Mesendoderm (in vitro differentiated cells): ENCODE measurements at regions not wholly inside any gene's neighbourhood (a gene's known extent, or its start where the extent isn't known, plus 50 kb on each side); places are given as distances from the start of the nearest gene placed in this dataset.

Experiments used
- DNase-seq: peaks from one replicate; pipeline ENCODE4 v3.0.0; 2013
- H2AK5ac ChIP-seq: 2 replicates; pipeline ENCODE4 v1.6.1; 2013; ENCODE audit warnings: low read length, inconsistent platforms
- H2BK120ac ChIP-seq: 2 replicates; pipeline ENCODE4 v1.6.1; 2013; ENCODE audit warnings: low read depth, mild to moderate bottlenecking, low read length, moderate library complexity, mixed read lengths
- H2BK15ac ChIP-seq: replicated peaks from 2 replicates; pipeline ENCODE4 v1.6.1; 2013; ENCODE audit warnings: low read depth, mild to moderate bottlenecking, moderate library complexity
- H2BK5ac ChIP-seq: 2 replicates; pipeline ENCODE4 v1.6.1; 2013; ENCODE audit warnings: low read length, inconsistent platforms
- H3K18ac ChIP-seq: 2 replicates; pipeline ENCODE4 v1.6.1; 2013; ENCODE audit warnings: mild to moderate bottlenecking, low read length, mixed read lengths
- H3K23ac ChIP-seq: one replicate; pipeline ENCODE4 v1.6.1; 2013; ENCODE audit warnings: low read length
- H3K27ac ChIP-seq: 2 replicates; pipeline ENCODE4 v1.5.1; 2013; ENCODE audit warnings: low read depth, mild to moderate bottlenecking, inconsistent platforms, low read length, moderate library complexity
- H3K27me3 ChIP-seq: 2 replicates; pipeline ENCODE4 v1.6.1; 2013; ENCODE audit warnings: low read length, control low read depth, mild to moderate bottlenecking, inconsistent platforms; ENCODE audit not compliant: insufficient read depth, poor library complexity
- H3K36me3 ChIP-seq: 2 replicates; pipeline ENCODE4 v1.6.1; 2013; ENCODE audit warnings: low read length, inconsistent platforms; ENCODE audit not compliant: control insufficient read depth, insufficient read depth
- H3K4ac ChIP-seq: one replicate; pipeline ENCODE4 v1.6.1; 2013; ENCODE audit warnings: low read depth, mild to moderate bottlenecking, low read length, moderate library complexity
- H3K4me1 ChIP-seq: 2 replicates; pipeline ENCODE4 v1.6.1; 2013; ENCODE audit warnings: low read depth, low read length, inconsistent platforms; ENCODE audit not compliant: control insufficient read depth
- H3K4me2 ChIP-seq: 2 replicates; pipeline ENCODE4 v1.6.1; 2013; ENCODE audit warnings: low read length
- H3K4me3 ChIP-seq: 2 replicates; pipeline ENCODE4 v1.5.1; 2013; ENCODE audit warnings: mild to moderate bottlenecking, low read length
- H3K56ac ChIP-seq: one replicate; pipeline ENCODE4 v1.6.1; 2013; ENCODE audit warnings: low read length
- H3K79me1 ChIP-seq: 2 replicates; pipeline ENCODE4 v1.6.1; 2013; ENCODE audit warnings: low read length, inconsistent platforms
- H3K79me2 ChIP-seq: 2 replicates; pipeline ENCODE4 v1.6.1; 2013; ENCODE audit warnings: mild to moderate bottlenecking, low read length; ENCODE audit not compliant: control insufficient read depth, insufficient read depth
- H3K9ac ChIP-seq: 2 replicates; pipeline ENCODE4 v1.6.1; 2013; ENCODE audit warnings: low read length, inconsistent platforms
- H4K5ac ChIP-seq: one replicate; pipeline ENCODE4 v1.6.1; 2013; ENCODE audit warnings: low read length
- H4K8ac ChIP-seq: one replicate; pipeline ENCODE4 v1.6.1; 2013; ENCODE audit warnings: low read depth, mild to moderate bottlenecking, control low read depth, low read length, moderate library complexity
- WGBS: extraction: QIAGEN DNeasy Blood & Tissue Kit; methylation state at CpG from one replicate; pipeline ENCODE4 v1.1.7; 2013; ENCODE audit warnings: low lambda C conversion rate, missing lambda C conversion rate; ENCODE audit not compliant: insufficient coverage; ENCODE audit errors: extremely low coverage; 5-methylcytosine and 5-hydroxymethylcytosine counted together

- no peak overlapping the region for H3K56ac ChIP-seq
- no peak overlapping the region for H2BK5ac ChIP-seq
- no peak overlapping the region for H3K27ac ChIP-seq
- no peaks in the 10 kb centered on the region for H3K79me1 ChIP-seq
- H3K4me2 ChIP-seq: no peak overlapping the region
- H3K27me3 ChIP-seq: no peaks in the 10 kb centered on the region
- no peaks in the 10 kb centered on the region for H3K79me2 ChIP-seq
- no peak overlapping the region for H3K4ac ChIP-seq
- H3K23ac ChIP-seq: no peak overlapping the region
- H3K4me1 ChIP-seq: no peaks in the 10 kb centered on the region
- H2BK120ac ChIP-seq: no peak overlapping the region
- no peak overlapping the region for H3K4me3 ChIP-seq
- no peak overlapping the region for H3K18ac ChIP-seq
- no peaks in the 10 kb centered on the region for H3K36me3 ChIP-seq
- H4K5ac ChIP-seq: no peak overlapping the region
- no peak overlapping the region for H3K9ac ChIP-seq
- no peak overlapping the region for H4K8ac ChIP-seq
- no peak overlapping the region for H2AK5ac ChIP-seq
- no peak for DNase-seq
- H2BK15ac ChIP-seq: no peak overlapping the region
Observed at GRCh38 chr2:193467276-193467987, 1272.7 kb upstream of the TMEFF2 start.

- no peaks in the 10 kb centered on the region for H3K79me1 ChIP-seq
Observed at GRCh38 chr2:193463011-193463410, 1268.3 kb upstream of the TMEFF2 start.

GRCh38 chr2:193462411-193462810 is 1267.7 kb upstream of the TMEFF2 start:
- H3K79me1 ChIP-seq: no peaks in the 10 kb centered on the region
- H3K27ac ChIP-seq: no peak overlapping the region
- H3K27me3 ChIP-seq: no peaks in the 10 kb centered on the region
- no peak overlapping the region for H3K4ac ChIP-seq
- no CpG with 5 or more reads among the region's 2 CpGs for WGBS
- H3K18ac ChIP-seq: no peak overlapping the region
- no peak overlapping the region for H3K56ac ChIP-seq
- H3K4me2 ChIP-seq: no peak overlapping the region
- no peak overlapping the region for H4K8ac ChIP-seq
- no peak overlapping the region for H2BK15ac ChIP-seq
- no peak overlapping the region for H3K23ac ChIP-seq
- H3K9ac ChIP-seq: no peak overlapping the region
- H4K5ac ChIP-seq: no peak overlapping the region
- H2BK5ac ChIP-seq: no peak overlapping the region
- no peak overlapping the region for H2AK5ac ChIP-seq
- no peak overlapping the region for H3K4me3 ChIP-seq
- H3K36me3 ChIP-seq: no peaks in the 10 kb centered on the region
- no peaks in the 10 kb centered on the region for H3K4me1 ChIP-seq
- DNase-seq: no peak
- no peaks in the 10 kb centered on the region for H3K79me2 ChIP-seq
- H2BK120ac ChIP-seq: no peak overlapping the region

More at GRCh38 chr2:193463011-193463410, 1268.3 kb upstream of the TMEFF2 start:
- H3K4me2 ChIP-seq: no peak overlapping the region
- no peak overlapping the region for H2BK120ac ChIP-seq
- no peaks in the 10 kb centered on the region for H3K36me3 ChIP-seq
- no CpG with 5 or more reads among the region's 3 CpGs for WGBS
- no peak overlapping the region for H3K18ac ChIP-seq
- H3K9ac ChIP-seq: no peak overlapping the region
- no peak overlapping the region for H4K5ac ChIP-seq
- H3K27me3 ChIP-seq: no peaks in the 10 kb centered on the region
- no peaks in the 10 kb centered on the region for H3K79me2 ChIP-seq
- no peak overlapping the region for H2AK5ac ChIP-seq
- no peak overlapping the region for H3K56ac ChIP-seq
- no peak overlapping the region for H2BK5ac ChIP-seq
- no peak overlapping the region for H3K23ac ChIP-seq
- H3K4me1 ChIP-seq: no peaks in the 10 kb centered on the region
- no peak overlapping the region for H3K4ac ChIP-seq
- no peak overlapping the region for H4K8ac ChIP-seq
- no peak overlapping the region for H2BK15ac ChIP-seq
- H3K27ac ChIP-seq: no peak overlapping the region
- H3K4me3 ChIP-seq: no peak overlapping the region
- no peak for DNase-seq

GRCh38 chr2:193461431-193461934 is 1266.8 kb upstream of the TMEFF2 start:
- WGBS: no CpG with 5 or more reads among the region's 2 CpGs
- H3K36me3 ChIP-seq: no peaks in the 10 kb centered on the region

GRCh38 chr2:193446967-193447366 is 1252.2 kb upstream of the TMEFF2 start:
- H4K8ac ChIP-seq: no peak overlapping the region
- no peak overlapping the region for H2AK5ac ChIP-seq
- no peak overlapping the region for H4K5ac ChIP-seq
- H3K56ac ChIP-seq: no peak overlapping the region
- H3K4ac ChIP-seq: no peak overlapping the region
- no peak overlapping the region for H2BK15ac ChIP-seq
- H3K27ac ChIP-seq: no peak overlapping the region
- no peak for DNase-seq
- no peaks in the 10 kb centered on the region for H3K27me3 ChIP-seq
- no peak overlapping the region for H3K18ac ChIP-seq
- H3K9ac ChIP-seq: no peak overlapping the region
- no peak overlapping the region for H2BK5ac ChIP-seq
- no CpG with 5 or more reads among the region's 2 CpGs for WGBS
- H3K23ac ChIP-seq: no peak overlapping the region
- H3K4me1 ChIP-seq: no peaks in the 10 kb centered on the region
- H3K79me1 ChIP-seq: no peaks in the 10 kb centered on the region
- H3K4me3 ChIP-seq: no peak overlapping the region
- no peaks in the 10 kb centered on the region for H3K36me3 ChIP-seq
- H3K4me2 ChIP-seq: no peak overlapping the region
- H3K79me2 ChIP-seq: no peaks in the 10 kb centered on the region
- no peak overlapping the region for H2BK120ac ChIP-seq

More at GRCh38 chr2:193461431-193461934, 1266.8 kb upstream of the TMEFF2 start:
- DNase-seq: no peak
- H3K4me1 ChIP-seq: no peaks in the 10 kb centered on the region
- H3K27ac ChIP-seq: no peak overlapping the region
- no peak overlapping the region for H4K5ac ChIP-seq
- H3K9ac ChIP-seq: no peak overlapping the region
- no peak overlapping the region for H2BK15ac ChIP-seq
- H3K18ac ChIP-seq: no peak overlapping the region
- no peak overlapping the region for H2AK5ac ChIP-seq
- no peak overlapping the region for H3K56ac ChIP-seq
- no peak overlapping the region for H3K4me3 ChIP-seq
- H2BK5ac ChIP-seq: no peak overlapping the region
- no peaks in the 10 kb centered on the region for H3K79me1 ChIP-seq
- H3K79me2 ChIP-seq: no peaks in the 10 kb centered on the region
- no peaks in the 10 kb centered on the region for H3K27me3 ChIP-seq
- H3K23ac ChIP-seq: no peak overlapping the region
- H4K8ac ChIP-seq: no peak overlapping the region
- H3K4me2 ChIP-seq: no peak overlapping the region
- H2BK120ac ChIP-seq: no peak overlapping the region
- H3K4ac ChIP-seq: no peak overlapping the region

GRCh38 chr2:193442293-193442692 is 1247.6 kb upstream of the TMEFF2 start:
- H3K4me1 ChIP-seq: no peaks in the 10 kb centered on the region
- H2BK15ac ChIP-seq: no peak overlapping the region
- H2AK5ac ChIP-seq: no peak overlapping the region
- no peak overlapping the region for H3K56ac ChIP-seq
- no peaks in the 10 kb centered on the region for H3K79me1 ChIP-seq
- DNase-seq: no peak
- no peaks in the 10 kb centered on the region for H3K79me2 ChIP-seq
- no peak overlapping the region for H2BK120ac ChIP-seq
- no peak overlapping the region for H3K4me2 ChIP-seq
- no CpG with 5 or more reads among the region's 1 CpG for WGBS
- H3K9ac ChIP-seq: no peak overlapping the region
- H3K23ac ChIP-seq: no peak overlapping the region
- no peak overlapping the region for H3K18ac ChIP-seq
- H4K5ac ChIP-seq: no peak overlapping the region
- no peaks in the 10 kb centered on the region for H3K36me3 ChIP-seq
- H4K8ac ChIP-seq: no peak overlapping the region
- H3K4ac ChIP-seq: no peak overlapping the region
- H3K27ac ChIP-seq: no peak overlapping the region
- no peak overlapping the region for H2BK5ac ChIP-seq
- H3K4me3 ChIP-seq: no peak overlapping the region
- H3K27me3 ChIP-seq: no peaks in the 10 kb centered on the region
